Suprapubic skin (tissue), 4 donors: ENCODE measurements at regions not wholly inside any gene's neighbourhood (a gene's known extent, or its start where the extent isn't known, plus 50 kb on each side); places are given as distances from the start of the nearest gene placed in this dataset.

Experiments
- EP300 ChIP-seq: sonication (generic); formaldehyde crosslinking; IDR thresholded peaks from one replicate; pipeline ENCODE4 v1.6.1; 2017; ENCODE audit warnings: antibody characterized with exemption
- POLR2A ChIP-seq, 2 donors: fragments of 450-650 bp; IDR thresholded peaks; one replicate each; pipeline ENCODE4 v1.6.1; 2017; ENCODE audit warnings: antibody characterized with exemption in 2 of 2, mild to moderate bottlenecking in 2 of 2, moderate library complexity in 2 of 2
- POLR2AphosphoS5 ChIP-seq, 3 donors: sonication (generic); formaldehyde crosslinking; IDR thresholded peaks; one replicate each; pipeline ENCODE4 v1.6.1; 2017; ENCODE audit warnings: antibody characterized with exemption in 3 of 3
- TF ChIP-seq, protein P1 (sequence below), 2 donors: fragments of 200-600 bp in 1 of 2; fragments of 450-650 bp in 1 of 2; sonication (generic) in 1 of 2; IDR thresholded peaks; one replicate each; pipeline ENCODE4 v1.5.1; 2016 to 2019; ENCODE audit warnings: antibody characterized with exemption in 2 of 2, mild to moderate bottlenecking in 1 of 2, moderate library complexity in 1 of 2

- TF ChIP-seq, protein P1, sequence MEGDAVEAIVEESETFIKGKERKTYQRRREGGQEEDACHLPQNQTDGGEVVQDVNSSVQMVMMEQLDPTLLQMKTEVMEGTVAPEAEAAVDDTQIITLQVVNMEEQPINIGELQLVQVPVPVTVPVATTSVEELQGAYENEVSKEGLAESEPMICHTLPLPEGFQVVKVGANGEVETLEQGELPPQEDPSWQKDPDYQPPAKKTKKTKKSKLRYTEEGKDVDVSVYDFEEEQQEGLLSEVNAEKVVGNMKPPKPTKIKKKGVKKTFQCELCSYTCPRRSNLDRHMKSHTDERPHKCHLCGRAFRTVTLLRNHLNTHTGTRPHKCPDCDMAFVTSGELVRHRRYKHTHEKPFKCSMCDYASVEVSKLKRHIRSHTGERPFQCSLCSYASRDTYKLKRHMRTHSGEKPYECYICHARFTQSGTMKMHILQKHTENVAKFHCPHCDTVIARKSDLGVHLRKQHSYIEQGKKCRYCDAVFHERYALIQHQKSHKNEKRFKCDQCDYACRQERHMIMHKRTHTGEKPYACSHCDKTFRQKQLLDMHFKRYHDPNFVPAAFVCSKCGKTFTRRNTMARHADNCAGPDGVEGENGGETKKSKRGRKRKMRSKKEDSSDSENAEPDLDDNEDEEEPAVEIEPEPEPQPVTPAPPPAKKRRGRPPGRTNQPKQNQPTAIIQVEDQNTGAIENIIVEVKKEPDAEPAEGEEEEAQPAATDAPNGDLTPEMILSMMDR (IDR thresholded peaks at IDR 0.05) = no peak
- no peak for TF ChIP-seq POLR2AphosphoS5 (IDR thresholded peaks at IDR 0.05)
- no peak for TF ChIP-seq EP300
- TF ChIP-seq POLR2A (IDR thresholded peaks at IDR 0.05) = no peak
Measured at GRCh38 chr16:72266836-72267235, 94.9 kb upstream of the PMFBP1 start.
